ENCODE measurements at regions not wholly inside any gene's neighbourhood (a gene's known extent, or its start where the extent isn't known, plus 50 kb on each side); places are given as distances from the start of the nearest gene placed in this dataset.

DNA sequence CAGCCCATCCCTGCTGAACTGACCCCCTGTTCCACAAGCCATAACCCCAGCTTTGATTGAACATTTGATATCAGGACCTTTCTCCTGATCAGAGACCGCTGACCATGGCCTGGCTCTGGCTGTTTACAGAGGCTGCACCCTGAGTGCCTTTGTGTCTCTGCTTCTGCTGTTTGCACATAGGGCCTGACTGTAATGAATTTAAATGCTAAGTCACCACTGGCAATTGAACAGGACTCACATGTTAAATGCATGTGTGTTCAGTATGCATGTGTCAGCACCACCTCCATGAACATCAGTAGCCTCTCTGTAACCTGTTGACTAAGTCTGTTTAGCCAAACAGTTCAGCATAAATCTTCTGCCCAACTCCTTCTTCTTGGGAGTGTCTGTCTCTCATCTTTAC lies 690.3 kb downstream of the TMEM121 start:
- no peak for TF ChIP-seq POLR2A (IDR thresholded peaks at IDR 0.05)
- TF ChIP-seq, protein P1, sequence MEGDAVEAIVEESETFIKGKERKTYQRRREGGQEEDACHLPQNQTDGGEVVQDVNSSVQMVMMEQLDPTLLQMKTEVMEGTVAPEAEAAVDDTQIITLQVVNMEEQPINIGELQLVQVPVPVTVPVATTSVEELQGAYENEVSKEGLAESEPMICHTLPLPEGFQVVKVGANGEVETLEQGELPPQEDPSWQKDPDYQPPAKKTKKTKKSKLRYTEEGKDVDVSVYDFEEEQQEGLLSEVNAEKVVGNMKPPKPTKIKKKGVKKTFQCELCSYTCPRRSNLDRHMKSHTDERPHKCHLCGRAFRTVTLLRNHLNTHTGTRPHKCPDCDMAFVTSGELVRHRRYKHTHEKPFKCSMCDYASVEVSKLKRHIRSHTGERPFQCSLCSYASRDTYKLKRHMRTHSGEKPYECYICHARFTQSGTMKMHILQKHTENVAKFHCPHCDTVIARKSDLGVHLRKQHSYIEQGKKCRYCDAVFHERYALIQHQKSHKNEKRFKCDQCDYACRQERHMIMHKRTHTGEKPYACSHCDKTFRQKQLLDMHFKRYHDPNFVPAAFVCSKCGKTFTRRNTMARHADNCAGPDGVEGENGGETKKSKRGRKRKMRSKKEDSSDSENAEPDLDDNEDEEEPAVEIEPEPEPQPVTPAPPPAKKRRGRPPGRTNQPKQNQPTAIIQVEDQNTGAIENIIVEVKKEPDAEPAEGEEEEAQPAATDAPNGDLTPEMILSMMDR (IDR thresholded peaks at IDR 0.05) = no peak
- Histone ChIP-seq H3K36me3 (replicated peaks in 1 of 2; ENCODE audit: insufficient read depth in 1 of 2, low read depth in 2 of 2) (no peaks in the 10 kb centered on the region), H3K27me3 (no peaks in the 10 kb centered on the region), H3K9me3 (no peaks in the 10 kb centered on the region), H3K27ac (no peak overlapping the region), H3K4me1 (no peaks in the 10 kb centered on the region), H3K4me3 (no peak overlapping the region)
- WGBS, 2 donors = 43 to 50% methylated on average over 1 of the region's 1 CpG
- intact Hi-C loops (cut with DNase I) = no loop called here
- ATAC-seq (no peak), DNase-seq (no peak)

DNA sequence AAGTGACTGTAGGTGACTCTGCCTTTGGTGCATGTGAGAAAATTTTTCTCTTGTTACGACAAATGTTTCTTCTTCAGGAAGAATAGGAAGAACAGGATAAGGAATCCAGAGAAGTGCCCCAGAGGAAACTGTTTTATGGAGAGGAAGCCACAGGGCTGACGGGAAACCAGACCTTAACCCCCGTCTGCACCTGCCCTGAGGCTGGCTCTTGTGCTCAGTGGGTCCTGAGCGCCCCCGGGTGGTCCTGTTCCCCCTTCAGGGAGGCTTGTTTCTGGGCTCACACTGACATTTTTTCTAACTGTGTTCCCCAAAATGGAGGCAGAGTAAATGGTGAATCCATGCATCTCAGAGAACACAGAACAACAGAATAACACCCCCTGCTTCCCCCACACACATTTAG lies 691.8 kb downstream of the TMEM121 start:
- 20 to 34% methylated on average over 5 of the region's 5 CpGs for WGBS, 2 donors
- Histone ChIP-seq H3K4me3 (no peak overlapping the region), H3K9me3 (no peaks in the 10 kb centered on the region), H3K27me3 (no peaks in the 10 kb centered on the region), H3K27ac (no peak overlapping the region), H3K36me3 (replicated peaks in 1 of 2; ENCODE audit: insufficient read depth in 1 of 2, low read depth in 2 of 2) (no peaks in the 10 kb centered on the region), H3K4me1 (no peaks in the 10 kb centered on the region)
- DNase-seq (no peak), ATAC-seq (no peak)
- intact Hi-C loops (cut with DNase I) = no loop called here
- no peak for TF ChIP-seq POLR2A (IDR thresholded peaks at IDR 0.05)
- TF ChIP-seq, protein P1 (IDR thresholded peaks at IDR 0.05) = no peak

DNA sequence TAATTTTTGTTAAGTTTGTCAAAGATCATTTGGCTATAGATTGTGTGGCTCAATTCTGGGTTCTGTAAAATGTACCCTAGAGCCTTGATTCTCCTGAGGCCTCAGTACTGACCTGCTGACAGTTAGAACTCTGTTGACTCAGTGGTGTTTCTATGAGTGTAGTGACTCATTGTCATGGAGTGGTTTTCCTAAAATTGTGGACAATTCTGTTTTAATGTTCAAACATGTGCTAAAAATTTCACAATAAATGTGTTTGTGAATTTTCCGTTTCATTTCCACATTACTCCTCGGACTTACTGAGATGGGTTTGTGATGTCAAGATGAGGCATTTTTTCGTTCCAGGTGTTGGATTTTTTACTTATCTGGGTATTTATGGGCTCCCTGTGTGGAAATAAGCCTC lies 695.9 kb downstream of the TMEM121 start:
- H3K9me3 ChIP-seq = no peaks in the 10 kb centered on the region
- intact Hi-C loops (cut with DNase I) = no loop called here
- 43 to 44% methylated on average over 3 of the region's 3 CpGs for WGBS, 2 donors

DNA sequence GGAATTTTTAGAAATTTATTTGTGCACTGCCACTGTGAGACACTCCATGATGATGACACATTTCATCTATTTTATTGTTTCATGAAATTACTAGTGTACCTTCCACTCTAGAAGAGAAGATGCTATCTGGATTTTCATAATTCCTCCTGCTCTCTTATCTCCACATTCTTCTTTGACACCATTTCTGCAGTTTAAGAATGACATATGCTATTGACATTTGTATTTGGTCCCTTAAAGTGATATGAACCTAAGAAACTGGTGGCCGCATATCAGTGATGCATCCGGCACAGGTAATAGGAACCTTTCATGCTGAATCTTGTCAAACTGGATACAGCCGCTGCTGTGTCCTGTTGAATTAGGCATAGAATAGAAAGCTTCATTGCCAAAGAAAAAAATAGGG lies 696.3 kb downstream of the TMEM121 start:
- Histone ChIP-seq H3K4me3 (no peak overlapping the region), H3K27me3 (no peaks in the 10 kb centered on the region), H3K27ac (no peak overlapping the region), H3K4me1 (no peaks in the 10 kb centered on the region), H3K36me3 (replicated peaks in 1 of 2; ENCODE audit: insufficient read depth in 1 of 2, low read depth in 2 of 2) (no peaks in the 10 kb centered on the region), H3K9me3 (no peaks in the 10 kb centered on the region)
- intact Hi-C loops (cut with DNase I) = no loop called here
- ATAC-seq = no peak
- no peak for TF ChIP-seq POLR2A (IDR thresholded peaks at IDR 0.05)
- TF ChIP-seq, protein P1 (IDR thresholded peaks at IDR 0.05) = no peak
- 72 to 81% methylated on average over 3 of the region's 3 CpGs for WGBS, 2 donors
- DNase-seq = no peak

More for the DNA sequence above, 695.9 kb downstream of the TMEM121 start:
- no peaks in the 10 kb centered on the region for H3K27me3 ChIP-seq
- H3K4me3 ChIP-seq = no peak overlapping the region
- no peak for DNase-seq
- ATAC-seq = no peak
- no peak overlapping the region for H3K27ac ChIP-seq
- H3K4me1 ChIP-seq = no peaks in the 10 kb centered on the region
- no peaks in the 10 kb centered on the region for H3K36me3 ChIP-seq (replicated peaks in 1 of 2; ENCODE audit: insufficient read depth in 1 of 2, low read depth in 2 of 2)
- no peak for TF ChIP-seq POLR2A (IDR thresholded peaks at IDR 0.05)
- TF ChIP-seq, protein P1 (IDR thresholded peaks at IDR 0.05) = no peak

DNA sequence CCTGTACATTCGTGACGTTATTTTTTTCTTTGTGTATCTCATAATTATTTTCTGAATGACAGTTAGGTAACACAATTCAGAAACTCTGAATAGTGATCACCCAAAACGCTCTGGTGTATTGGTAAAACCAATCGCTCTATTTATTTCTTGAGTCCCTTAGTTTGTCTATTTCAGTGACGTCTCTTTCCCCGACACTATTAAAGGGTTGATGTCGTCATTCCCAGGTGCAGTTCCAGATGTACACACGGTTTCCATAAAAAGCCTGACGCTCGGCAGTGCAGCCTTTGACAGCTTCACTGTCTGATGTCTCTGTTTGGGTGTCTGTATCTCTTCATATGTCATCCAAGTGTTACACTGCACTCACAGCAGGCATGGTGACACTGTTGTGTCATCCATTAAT lies 701.4 kb downstream of the TMEM121 start:
- TF ChIP-seq, protein P1 (IDR thresholded peaks at IDR 0.05) = no peak
- TF ChIP-seq POLR2A (IDR thresholded peaks at IDR 0.05) = no peak
- intact Hi-C loops (cut with DNase I) = no loop called here
- ATAC-seq (no peak), DNase-seq (no peak)
- Histone ChIP-seq H3K27ac (no peak overlapping the region), H3K4me1 (no peaks in the 10 kb centered on the region), H3K36me3 (replicated peaks in 1 of 2; ENCODE audit: insufficient read depth in 1 of 2, low read depth in 2 of 2) (no peaks in the 10 kb centered on the region), H3K27me3 (no peaks in the 10 kb centered on the region), H3K9me3 (no peaks in the 10 kb centered on the region), H3K4me3 (no peak overlapping the region)
- WGBS, 2 donors = 52 to 64% methylated on average over 10 of the region's 10 CpGs

All from body of pancreas (tissue), 4 donors.